H1 (cell line): ENCODE measurements at regions not wholly inside any gene's neighbourhood (a gene's known extent, or its start where the extent isn't known, plus 50 kb on each side); places are given as distances from the start of the nearest gene placed in this dataset.

Source experiments
- BACH1 ChIP-seq: IDR thresholded peaks from 2 replicates; pipeline ENCODE4 v1.6.1; 2012; ENCODE audit warnings: low read length, improper control_type of control experiment
- CBX5 ChIP-seq: fragments of 300-800, 300-1000 bp; sonication (generic); IDR thresholded peaks from 2 replicates; pipeline ENCODE4 v1.7.1; 2016; ENCODE audit warnings: antibody characterized with exemption, low read length, low read depth
- CTCF ChIP-seq, 3 experiments: IDR thresholded peaks; 1 replicate in 2 of 3; 2 replicates in 1 of 3; pipeline versions ENCODE4 v1.5.1 to v1.6.1; 2011; ENCODE audit warnings: low read length in 3 of 3, mild to moderate bottlenecking in 3 of 3, inconsistent platforms in 2 of 3, low read depth in 1 of 3, moderate library complexity in 1 of 3; ENCODE audit not compliant: insufficient read depth in 1 of 3; ENCODE audit errors: control extremely low read depth in 1 of 3
- E2F6 ChIP-seq: IDR thresholded peaks from 2 replicates; pipeline ENCODE4 v1.6.1; 2012; ENCODE audit warnings: inconsistent platforms
- EGR1 ChIP-seq: IDR thresholded peaks from 2 replicates; pipeline ENCODE4 v1.6.1; 2011; ENCODE audit warnings: low read depth, low read length, borderline replicate concordance
- FOSL1 ChIP-seq: IDR thresholded peaks from 2 replicates; pipeline ENCODE4 v1.6.1; 2011; ENCODE audit warnings: mild to moderate bottlenecking, low read depth, low read length, moderate library complexity; ENCODE audit not compliant: insufficient read depth
- JUND ChIP-seq: IDR thresholded peaks from 2 replicates; pipeline ENCODE4 v1.6.1; 2011; ENCODE audit warnings: mild to moderate bottlenecking, improper control_type of control experiment, low read length
- NRF1 ChIP-seq: IDR thresholded peaks from 2 replicates; pipeline ENCODE4 v1.6.1; 2011; ENCODE audit warnings: mild to moderate bottlenecking, low read depth, low read length, improper control_type of control experiment
- POLR2A ChIP-seq, 2 experiments: IDR thresholded peaks; 1 replicate in 1 of 2; 2 replicates in 1 of 2; pipeline ENCODE4 v1.6.1; 2011; ENCODE audit warnings: low read depth in 2 of 2, low read length in 2 of 2, mild to moderate bottlenecking in 2 of 2; ENCODE audit errors: control extremely low read depth in 1 of 2
- POLR2AphosphoS5 ChIP-seq: IDR thresholded peaks from 2 replicates; pipeline ENCODE4 v1.6.1; 2011; ENCODE audit warnings: low read depth, low read length
- RBBP5 ChIP-seq: IDR thresholded peaks from 2 replicates; pipeline ENCODE4 v1.7.1; 2012; ENCODE audit warnings: low read depth, mild to moderate bottlenecking, inconsistent platforms, low read length, moderate library complexity, borderline replicate concordance
- SIN3A ChIP-seq, 2 experiments: IDR thresholded peaks in 1 of 2; conservative IDR thresholded peaks in 1 of 2; 2 replicates each; pipeline ENCODE4 v1.6.1; 2011 to 2012; ENCODE audit warnings: low read length in 2 of 2, improper control_type of control experiment in 1 of 2, low read depth in 1 of 2, mild to moderate bottlenecking in 1 of 2
- SP2 ChIP-seq: IDR thresholded peaks from 2 replicates; pipeline ENCODE4 v1.6.1; 2012; ENCODE audit warnings: mild to moderate bottlenecking, low read length, inconsistent platforms
- TAF1 ChIP-seq: IDR thresholded peaks from 2 replicates; pipeline ENCODE4 v1.6.1; 2011; ENCODE audit warnings: mild to moderate bottlenecking, low read depth, low read length

- TF ChIP-seq RBBP5 (no peak), CTCF (IDR thresholded peaks at IDR 0.05; ENCODE audit: control extremely low read depth in 1 of 3, insufficient read depth in 1 of 3, low read depth in 1 of 3, low read length in 3 of 3) (no peak), BACH1 (no peak), JUND (no peak), CBX5 (no peak), TAF1 (no peak), NRF1 (no peak), E2F6 (no peak), POLR2A (IDR thresholded peaks at IDR 0.05; ENCODE audit: control extremely low read depth in 1 of 2, low read depth in 2 of 2, low read length in 2 of 2) (no peak), SIN3A (conservative IDR thresholded peaks at IDR 0.05 in 1 of 2, IDR thresholded peaks at IDR 0.05 in 1 of 2; ENCODE audit: low read depth in 1 of 2, low read length in 2 of 2) (no peak), POLR2AphosphoS5 (no peak), EGR1 (no peak), SP2 (no peak), FOSL1 (no peak)
Observed at GRCh38 chr18:10234912-10235660, 219.3 kb upstream of the APCDD1 start.
